Gastrocnemius medialis (tissue), 4 donors: ENCODE measurements at regions not wholly inside any gene's neighbourhood (a gene's known extent, or its start where the extent isn't known, plus 50 kb on each side); places are given as distances from the start of the nearest gene placed in this dataset.

Source experiments
- POLR2A ChIP-seq, 2 donors: fragments of 450-650 bp; IDR thresholded peaks; one replicate each; pipeline ENCODE4 v1.6.1; 2017; ENCODE audit warnings: antibody characterized with exemption in 2 of 2, mild to moderate bottlenecking in 2 of 2, moderate library complexity in 2 of 2
- TF ChIP-seq, protein P1 (sequence below), 5 experiments: fragments of 450-650 bp in 3 of 5; fragments of 200-600 bp in 2 of 5; sonication (generic) in 2 of 5; IDR thresholded peaks in 4 of 5; conservative IDR thresholded peaks in 1 of 5; 1 replicate in 4 of 5; 2 replicates in 1 of 5; pipeline ENCODE4 v1.5.1; 2016 to 2019; ENCODE audit warnings: antibody characterized with exemption in 5 of 5, mild to moderate bottlenecking in 3 of 5, moderate library complexity in 3 of 5

DNA sequence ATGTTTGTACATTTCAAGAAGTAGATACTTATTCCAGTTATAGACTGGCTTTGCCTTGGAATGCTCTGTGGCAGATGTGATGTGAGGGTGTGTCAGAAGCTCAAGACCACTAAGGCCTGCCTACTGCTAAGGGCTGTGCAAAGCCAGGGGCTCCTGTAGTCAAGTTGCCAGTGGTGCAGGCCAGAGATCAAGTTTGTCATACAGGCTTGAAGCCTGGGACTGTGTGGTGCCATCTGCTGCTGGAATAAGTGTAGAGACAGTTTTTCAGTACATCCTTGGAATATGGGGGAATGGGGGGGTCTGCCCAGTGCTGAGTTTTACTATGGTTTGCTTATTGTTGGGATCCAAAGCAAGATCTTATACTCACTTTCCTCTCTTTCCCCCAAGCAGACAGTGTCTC is 649.9 kb upstream of the FOXG1 start:
- TF ChIP-seq, protein P1, sequence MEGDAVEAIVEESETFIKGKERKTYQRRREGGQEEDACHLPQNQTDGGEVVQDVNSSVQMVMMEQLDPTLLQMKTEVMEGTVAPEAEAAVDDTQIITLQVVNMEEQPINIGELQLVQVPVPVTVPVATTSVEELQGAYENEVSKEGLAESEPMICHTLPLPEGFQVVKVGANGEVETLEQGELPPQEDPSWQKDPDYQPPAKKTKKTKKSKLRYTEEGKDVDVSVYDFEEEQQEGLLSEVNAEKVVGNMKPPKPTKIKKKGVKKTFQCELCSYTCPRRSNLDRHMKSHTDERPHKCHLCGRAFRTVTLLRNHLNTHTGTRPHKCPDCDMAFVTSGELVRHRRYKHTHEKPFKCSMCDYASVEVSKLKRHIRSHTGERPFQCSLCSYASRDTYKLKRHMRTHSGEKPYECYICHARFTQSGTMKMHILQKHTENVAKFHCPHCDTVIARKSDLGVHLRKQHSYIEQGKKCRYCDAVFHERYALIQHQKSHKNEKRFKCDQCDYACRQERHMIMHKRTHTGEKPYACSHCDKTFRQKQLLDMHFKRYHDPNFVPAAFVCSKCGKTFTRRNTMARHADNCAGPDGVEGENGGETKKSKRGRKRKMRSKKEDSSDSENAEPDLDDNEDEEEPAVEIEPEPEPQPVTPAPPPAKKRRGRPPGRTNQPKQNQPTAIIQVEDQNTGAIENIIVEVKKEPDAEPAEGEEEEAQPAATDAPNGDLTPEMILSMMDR (IDR thresholded peaks at IDR 0.05 in 4 of 5, conservative IDR thresholded peaks at IDR 0.05 in 1 of 5): no peak
- no peak for TF ChIP-seq POLR2A (IDR thresholded peaks at IDR 0.05)
